Transverse colon (tissue), 4 donors: ENCODE measurements at regions not wholly inside any gene's neighbourhood (a gene's known extent, or its start where the extent isn't known, plus 50 kb on each side); places are given as distances from the start of the nearest gene placed in this dataset.

Experiments
- POLR2A ChIP-seq: fragments of 450-650 bp; IDR thresholded peaks from one replicate; pipeline ENCODE4 v1.6.1; 2016; ENCODE audit warnings: antibody characterized with exemption, mild to moderate bottlenecking, moderate library complexity
- POLR2AphosphoS5 ChIP-seq, 3 donors: sonication (generic); formaldehyde crosslinking; IDR thresholded peaks; one replicate each; pipeline ENCODE4 v1.6.1; 2016; ENCODE audit warnings: antibody characterized with exemption in 3 of 3
- TF ChIP-seq, protein P1 (sequence below), 5 experiments: fragments of 200-600 bp in 3 of 5; fragments of 450-650 bp in 2 of 5; sonication (generic) in 3 of 5; IDR thresholded peaks; 1 replicate in 2 of 5; 2 replicates in 3 of 5; pipeline ENCODE4 v1.5.1; 2016 to 2017; ENCODE audit warnings: antibody characterized with exemption in 5 of 5, inconsistent platforms in 3 of 5, mild to moderate bottlenecking in 2 of 5, moderate library complexity in 1 of 5

DNA sequence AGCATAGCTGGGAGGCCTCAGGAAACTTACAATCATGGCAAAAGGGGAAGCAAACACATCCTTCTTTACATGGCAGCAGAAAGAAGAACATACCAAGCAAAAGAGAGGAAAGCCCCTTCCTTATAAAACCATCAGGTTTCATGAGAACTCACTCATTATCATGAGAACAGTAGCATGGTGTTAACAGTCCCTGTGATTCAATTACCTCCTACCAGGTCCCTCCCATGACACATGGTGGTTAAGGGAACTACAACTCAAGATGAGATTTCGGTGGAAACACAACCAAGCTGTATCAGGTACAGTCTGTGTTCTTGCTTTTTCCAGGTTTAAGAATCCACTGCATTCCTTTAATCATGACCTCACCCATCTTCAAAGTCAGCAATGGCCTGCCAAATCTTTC lies 514.2 kb downstream of the KCTD16 start:
- TF ChIP-seq, protein P1, sequence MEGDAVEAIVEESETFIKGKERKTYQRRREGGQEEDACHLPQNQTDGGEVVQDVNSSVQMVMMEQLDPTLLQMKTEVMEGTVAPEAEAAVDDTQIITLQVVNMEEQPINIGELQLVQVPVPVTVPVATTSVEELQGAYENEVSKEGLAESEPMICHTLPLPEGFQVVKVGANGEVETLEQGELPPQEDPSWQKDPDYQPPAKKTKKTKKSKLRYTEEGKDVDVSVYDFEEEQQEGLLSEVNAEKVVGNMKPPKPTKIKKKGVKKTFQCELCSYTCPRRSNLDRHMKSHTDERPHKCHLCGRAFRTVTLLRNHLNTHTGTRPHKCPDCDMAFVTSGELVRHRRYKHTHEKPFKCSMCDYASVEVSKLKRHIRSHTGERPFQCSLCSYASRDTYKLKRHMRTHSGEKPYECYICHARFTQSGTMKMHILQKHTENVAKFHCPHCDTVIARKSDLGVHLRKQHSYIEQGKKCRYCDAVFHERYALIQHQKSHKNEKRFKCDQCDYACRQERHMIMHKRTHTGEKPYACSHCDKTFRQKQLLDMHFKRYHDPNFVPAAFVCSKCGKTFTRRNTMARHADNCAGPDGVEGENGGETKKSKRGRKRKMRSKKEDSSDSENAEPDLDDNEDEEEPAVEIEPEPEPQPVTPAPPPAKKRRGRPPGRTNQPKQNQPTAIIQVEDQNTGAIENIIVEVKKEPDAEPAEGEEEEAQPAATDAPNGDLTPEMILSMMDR (IDR thresholded peaks at IDR 0.05), result no peak
- TF ChIP-seq POLR2A (no peak), POLR2AphosphoS5 (IDR thresholded peaks at IDR 0.05) (no peak)
